ENCODE measurements at regions not wholly inside any gene's neighbourhood (a gene's known extent, or its start where the extent isn't known, plus 50 kb on each side); places are given as distances from the start of the nearest gene placed in this dataset.

DNA sequence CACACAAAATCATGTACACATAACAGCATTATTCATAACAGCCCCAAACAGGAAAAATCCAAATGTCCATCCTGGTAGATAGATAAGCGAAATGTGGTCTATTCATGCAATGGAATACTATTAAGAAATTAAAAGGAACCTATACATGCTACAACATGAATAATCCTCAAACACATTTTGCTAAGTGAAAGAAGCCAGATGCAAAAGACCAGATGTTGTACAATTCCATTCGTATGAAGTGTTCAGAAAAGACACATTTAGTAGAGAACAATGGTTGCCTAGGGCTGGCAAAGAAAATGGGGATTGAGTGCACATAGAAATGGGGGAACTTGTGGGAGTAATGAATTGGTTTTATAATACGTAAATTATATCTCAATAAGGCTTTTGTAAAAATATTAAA lies 182.3 kb downstream of the EBLN2 start:
- Histone ChIP-seq H3K27ac (no peak overlapping the region), H3K36me3 (no peaks in the 10 kb centered on the region), H3K27me3 (replicated peaks in 1 of 7) (no peaks in the 10 kb centered on the region), H3K9me3 (peaks cover 0 to 6% (median 0%) of the 10 kb centered on the region in 8 donors), H3K4me1 (no peaks in the 10 kb centered on the region), H3K4me3 (no peak overlapping the region)
- DNase-seq, result no peak
- 83 to 88% (median 85%) methylated on average over 3 of the region's 3 CpGs for WGBS, 5 donors
- intact Hi-C loops (cut with DNase I; ENCODE audit: low total_unique reads), result no loop called here
- TF ChIP-seq POLR2AphosphoS5 (IDR thresholded peaks at IDR 0.05), result no peak
- no peak for TF ChIP-seq POLR2A (IDR thresholded peaks at IDR 0.05)

DNA sequence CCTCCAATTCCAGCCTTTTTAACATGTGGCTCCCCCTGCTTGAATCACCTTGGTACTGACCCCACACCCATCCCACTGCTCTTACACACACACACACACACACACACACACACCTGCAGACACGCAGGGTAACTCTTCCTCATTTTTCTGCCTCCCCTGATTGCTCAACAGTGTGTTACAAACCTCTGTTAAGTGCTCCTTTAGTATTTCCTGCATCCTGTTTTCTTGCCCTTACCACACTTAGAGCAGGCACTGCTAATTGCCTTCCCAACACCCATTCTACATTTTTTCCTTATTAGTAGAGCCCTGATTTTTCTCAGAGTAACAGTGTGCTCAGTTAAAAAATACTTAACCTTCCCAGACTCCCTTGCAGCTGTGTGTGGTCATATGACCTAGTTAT lies 184.0 kb downstream of the EBLN2 start:
- peaks cover 0 to 6% (median 0%) of the 10 kb centered on the region in 8 donors for H3K9me3 ChIP-seq
- H3K4me1 ChIP-seq, result no peaks in the 10 kb centered on the region
- H3K36me3 ChIP-seq, result no peaks in the 10 kb centered on the region
- intact Hi-C loops (cut with DNase I; ENCODE audit: low total_unique reads), result no loop called here
- 13 to 46% (median 40%) methylated on average over 1 of the region's 1 CpG for WGBS, 5 donors
- no peak overlapping the region for H3K4me3 ChIP-seq
- no peak for DNase-seq
- no peak overlapping the region for H3K27ac ChIP-seq
- TF ChIP-seq POLR2A (IDR thresholded peaks at IDR 0.05), result no peak
- no peak for TF ChIP-seq POLR2AphosphoS5 (IDR thresholded peaks at IDR 0.05)
- TF ChIP-seq, protein P1, sequence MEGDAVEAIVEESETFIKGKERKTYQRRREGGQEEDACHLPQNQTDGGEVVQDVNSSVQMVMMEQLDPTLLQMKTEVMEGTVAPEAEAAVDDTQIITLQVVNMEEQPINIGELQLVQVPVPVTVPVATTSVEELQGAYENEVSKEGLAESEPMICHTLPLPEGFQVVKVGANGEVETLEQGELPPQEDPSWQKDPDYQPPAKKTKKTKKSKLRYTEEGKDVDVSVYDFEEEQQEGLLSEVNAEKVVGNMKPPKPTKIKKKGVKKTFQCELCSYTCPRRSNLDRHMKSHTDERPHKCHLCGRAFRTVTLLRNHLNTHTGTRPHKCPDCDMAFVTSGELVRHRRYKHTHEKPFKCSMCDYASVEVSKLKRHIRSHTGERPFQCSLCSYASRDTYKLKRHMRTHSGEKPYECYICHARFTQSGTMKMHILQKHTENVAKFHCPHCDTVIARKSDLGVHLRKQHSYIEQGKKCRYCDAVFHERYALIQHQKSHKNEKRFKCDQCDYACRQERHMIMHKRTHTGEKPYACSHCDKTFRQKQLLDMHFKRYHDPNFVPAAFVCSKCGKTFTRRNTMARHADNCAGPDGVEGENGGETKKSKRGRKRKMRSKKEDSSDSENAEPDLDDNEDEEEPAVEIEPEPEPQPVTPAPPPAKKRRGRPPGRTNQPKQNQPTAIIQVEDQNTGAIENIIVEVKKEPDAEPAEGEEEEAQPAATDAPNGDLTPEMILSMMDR (IDR thresholded peaks at IDR 0.05 in 8 of 11, conservative IDR thresholded peaks at IDR 0.05 in 3 of 11), result no peak
- no peaks in the 10 kb centered on the region for H3K27me3 ChIP-seq (replicated peaks in 1 of 7)

DNA sequence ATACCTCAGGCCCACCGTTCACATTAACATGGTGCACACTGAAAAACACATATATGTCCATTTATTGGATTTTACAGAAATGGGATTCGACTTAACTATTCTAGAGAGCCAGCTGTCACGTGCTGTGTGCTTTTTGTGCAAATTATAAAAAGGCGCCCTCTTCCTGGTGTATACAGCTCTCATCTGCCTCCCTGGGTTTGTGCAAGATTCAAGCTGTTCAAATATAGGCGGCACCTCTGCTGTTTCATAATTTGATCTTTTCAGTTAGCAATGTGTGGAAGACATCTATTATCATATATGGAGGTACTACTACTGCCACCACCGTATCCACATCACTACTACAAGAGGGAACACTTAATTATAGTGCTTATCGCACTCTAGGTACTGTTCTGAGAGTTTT lies 187.6 kb downstream of the EBLN2 start:
- Histone ChIP-seq H3K36me3 (no peaks in the 10 kb centered on the region), H3K4me3 (no peak overlapping the region), H3K27ac (no peak overlapping the region), H3K9me3 (peaks cover 0 to 6% (median 0%) of the 10 kb centered on the region in 8 donors), H3K4me1 (no peaks in the 10 kb centered on the region), H3K27me3 (replicated peaks in 1 of 7) (peaks cover 0 to 5% (median 0%) of the 10 kb centered on the region in 7 donors)
- DNase-seq, result no peak
- WGBS, 5 donors, result 85 to 88% (median 86%) methylated on average over 7 of the region's 7 CpGs
- TF ChIP-seq POLR2A (IDR thresholded peaks at IDR 0.05) (no peak), POLR2AphosphoS5 (IDR thresholded peaks at IDR 0.05) (no peak)
- TF ChIP-seq, protein P1 (IDR thresholded peaks at IDR 0.05 in 8 of 11, conservative IDR thresholded peaks at IDR 0.05 in 3 of 11), result no peak
- intact Hi-C loops (cut with DNase I; ENCODE audit: low total_unique reads), result no loop called here

DNA sequence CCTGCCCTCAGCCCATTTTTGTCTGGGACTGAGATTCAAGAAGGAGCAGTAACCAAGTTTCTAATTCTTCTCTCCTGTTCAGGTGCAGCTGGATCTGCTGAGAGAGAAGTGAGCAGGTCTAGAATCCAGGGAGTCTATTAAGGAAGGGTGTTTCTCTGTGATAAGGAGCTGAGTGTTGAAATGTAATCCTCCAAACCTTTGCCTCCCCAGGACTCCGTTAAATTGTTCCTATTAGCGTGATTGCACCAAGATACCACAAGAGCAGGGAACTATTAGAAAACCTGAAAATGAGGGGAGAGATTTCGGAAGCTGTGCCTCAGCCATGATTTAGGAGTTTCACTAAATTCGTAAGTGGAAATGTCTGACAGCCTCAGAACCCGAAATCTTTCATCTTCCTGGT lies 192.6 kb downstream of the EBLN2 start:
- no peak for TF ChIP-seq POLR2AphosphoS5 (IDR thresholded peaks at IDR 0.05)
- no peak for TF ChIP-seq POLR2A (IDR thresholded peaks at IDR 0.05)
- TF ChIP-seq, protein P1 (IDR thresholded peaks at IDR 0.05 in 8 of 11, conservative IDR thresholded peaks at IDR 0.05 in 3 of 11), result no peak
- WGBS, 5 donors, result 26 to 45% (median 38%) methylated on average over 5 of the region's 5 CpGs

DNA sequence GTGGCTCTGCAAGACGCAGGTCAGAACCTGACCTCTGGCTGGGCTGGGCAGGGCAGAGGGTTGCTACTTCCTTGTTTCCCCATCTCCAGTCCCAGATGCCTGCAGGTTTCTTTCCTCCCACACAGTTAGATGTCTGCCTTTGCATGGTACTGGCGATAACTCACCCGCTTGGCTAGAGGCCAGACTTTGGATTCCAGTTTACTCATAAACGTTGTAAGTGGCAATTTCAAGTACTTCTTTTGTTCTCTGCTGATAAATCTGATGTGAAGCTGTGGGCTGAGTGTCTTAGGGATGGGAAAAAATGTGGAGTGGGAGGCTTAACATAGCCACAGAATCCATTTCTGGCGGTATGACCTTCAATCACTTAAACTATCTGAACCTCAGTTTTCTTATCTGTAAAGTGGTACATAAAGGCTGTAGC lies 194.2 kb downstream of the EBLN2 start:
- Histone ChIP-seq H3K27me3 (replicated peaks in 1 of 7) (peaks cover 0 to 21% (median 0%) of the 10 kb centered on the region in 7 donors), H3K27ac (no peak overlapping the region), H3K36me3 (no peaks in the 10 kb centered on the region), H3K9me3 (no peaks in the 10 kb centered on the region), H3K4me3 (no peak overlapping the region), H3K4me1 (no peaks in the 10 kb centered on the region)
- intact Hi-C loops (cut with DNase I; ENCODE audit: low total_unique reads), result no loop called here
- TF ChIP-seq, protein P1 (IDR thresholded peaks at IDR 0.05 in 8 of 11, conservative IDR thresholded peaks at IDR 0.05 in 3 of 11), result no peak
- TF ChIP-seq POLR2AphosphoS5 (IDR thresholded peaks at IDR 0.05), result no peak
- DNase-seq, result no peak
- WGBS, 5 donors, result 56 to 74% (median 62%) methylated on average over 5 of the region's 5 CpGs

More for the DNA sequence above, 192.6 kb downstream of the EBLN2 start:
- peaks cover 0 to 21% (median 0%) of the 10 kb centered on the region in 7 donors for H3K27me3 ChIP-seq (replicated peaks in 1 of 7)
- intact Hi-C loops (cut with DNase I; ENCODE audit: low total_unique reads), result no loop called here
- no peaks in the 10 kb centered on the region for H3K36me3 ChIP-seq
- H3K27ac ChIP-seq, result no peak overlapping the region
- no peak overlapping the region for H3K4me3 ChIP-seq
- DNase-seq, result no peak
- H3K9me3 ChIP-seq, result no peaks in the 10 kb centered on the region
- H3K4me1 ChIP-seq, result no peaks in the 10 kb centered on the region
